GM19324 (cell line): ENCODE measurements at regions not wholly inside any gene's neighbourhood (a gene's known extent, or its start where the extent isn't known, plus 50 kb on each side); places are given as distances from the start of the nearest gene placed in this dataset.
"Not testable (repeated sequence)": the region's sequence is repeated elsewhere in the genome, so short reads cannot be mapped to it uniquely, and the experiment has no call there.

Experiments
- ATAC-seq: cut with Tn5 transposase; IDR thresholded peaks from one replicate; pipeline ENCODE4 v1.9.1; 2021; ENCODE audit warnings: mild to moderate bottlenecking, moderate library complexity; ENCODE audit not compliant: unreplicated experiment, low FRiP score

GRCh38 chr6:74733830-74734620, 471.8 kb downstream of the COL12A1 start:
- ATAC-seq, result no peak

DNA sequence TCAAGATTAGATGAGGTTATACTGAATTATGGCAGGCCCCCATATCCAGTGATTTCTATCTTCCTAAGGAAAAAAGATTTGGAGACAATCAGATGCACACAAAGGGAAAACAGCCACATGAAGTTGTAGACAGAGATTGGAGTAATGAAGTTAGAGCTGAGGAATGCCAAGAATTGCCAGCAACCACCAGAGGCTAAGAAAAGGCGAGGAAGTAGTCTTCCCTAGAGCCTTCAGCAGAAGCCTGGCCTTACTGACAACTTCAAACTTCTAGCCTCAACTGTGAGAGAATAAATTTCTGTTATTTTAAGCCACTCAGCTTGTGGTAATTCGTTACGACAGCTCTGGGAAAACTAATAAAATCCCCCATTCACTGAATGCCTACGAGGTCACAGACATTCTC, 473.9 kb downstream of the COL12A1 start:
- ATAC-seq, result no peak

DNA sequence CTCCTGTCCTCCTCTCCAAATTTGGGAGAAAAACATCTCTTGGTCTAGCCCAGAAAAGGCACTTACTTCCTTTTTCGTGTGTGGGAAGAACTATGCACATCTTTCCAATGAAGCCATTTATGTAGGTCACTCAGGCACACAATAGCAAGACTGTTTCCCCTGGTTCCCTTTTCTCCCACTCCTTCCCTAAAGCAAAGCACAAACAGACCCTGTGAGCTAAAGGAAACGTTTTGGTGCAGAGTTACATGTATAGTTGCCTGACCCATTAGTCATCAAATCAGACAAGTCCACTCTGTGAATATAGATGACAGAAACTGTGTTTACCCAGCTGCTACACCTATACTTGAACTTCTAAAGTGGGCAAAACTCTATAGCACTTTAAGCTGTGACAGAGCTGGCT, 474.6 kb downstream of the COL12A1 start:
- no peak for ATAC-seq

DNA sequence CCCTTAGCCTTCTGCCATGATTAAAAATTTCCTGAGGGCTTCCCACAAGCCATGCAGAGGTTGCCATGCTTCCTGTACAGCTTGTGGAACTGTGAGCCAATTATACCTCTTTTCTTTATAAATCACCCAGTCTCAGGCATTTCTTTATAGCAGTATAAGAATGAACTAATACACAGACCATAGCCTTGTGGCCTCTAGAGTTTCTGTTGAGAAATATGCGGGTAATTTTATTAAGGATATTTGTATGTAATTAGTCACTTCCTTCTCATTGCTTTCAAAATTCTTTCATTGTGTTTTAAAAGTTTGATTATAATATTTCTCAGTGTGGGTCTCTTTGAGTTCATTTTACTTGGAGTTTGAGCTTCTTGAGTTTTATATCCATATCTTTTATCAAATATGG, 484.9 kb downstream of the COL12A1 start:
- ATAC-seq, result no peak

- ATAC-seq, result no peak
These were observed 488.3 kb downstream of the COL12A1 start for GRCh38 chr6:74717591-74717990.

GRCh38 chr6:74715355-74716085, 490.3 kb downstream of the COL12A1 start:
- ATAC-seq, result no peak

- no peak for ATAC-seq
These were observed 491.9 kb downstream of the COL12A1 start for GRCh38 chr6:74713941-74714340.

DNA sequence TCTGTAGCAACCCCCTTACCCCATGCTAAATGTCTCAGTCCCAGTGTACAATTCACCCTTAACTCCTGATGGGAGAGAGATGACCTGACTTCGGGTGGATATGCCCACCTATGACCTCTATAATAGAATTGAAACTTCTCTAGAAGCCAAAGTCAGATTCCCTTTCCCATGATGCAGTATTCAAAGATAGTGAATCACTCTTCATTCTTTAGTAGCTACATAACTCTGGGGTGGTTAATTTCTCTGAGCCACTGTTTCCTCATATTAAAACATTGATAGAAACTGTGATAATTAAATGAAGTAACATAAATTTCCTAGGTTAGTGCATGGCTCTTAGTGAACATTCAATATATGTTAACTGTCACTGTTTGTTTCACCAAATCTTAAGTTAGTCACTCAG, 500.4 kb downstream of the COL12A1 start:
- ATAC-seq, result no peak

DNA sequence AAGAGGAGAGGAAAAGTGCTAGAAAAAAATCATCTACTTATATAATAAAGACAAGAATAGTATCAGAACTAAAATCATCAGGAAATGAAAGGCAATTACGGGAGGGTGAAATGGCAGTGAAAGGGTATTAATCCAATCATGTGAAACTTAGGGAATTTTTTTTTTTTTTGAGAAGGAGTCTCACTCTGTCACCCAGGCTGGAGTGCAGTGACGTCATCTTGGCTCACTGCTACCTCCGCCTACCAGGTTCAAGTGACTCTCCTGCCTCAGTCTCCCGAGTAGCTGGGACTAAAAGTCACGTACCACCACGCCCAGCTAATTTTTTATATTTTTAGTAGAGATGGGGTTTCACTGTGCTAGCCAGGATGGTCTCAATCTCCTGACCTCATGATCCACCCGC, 501.3 kb downstream of the COL12A1 start:
- not testable (repeated sequence) for ATAC-seq

DNA sequence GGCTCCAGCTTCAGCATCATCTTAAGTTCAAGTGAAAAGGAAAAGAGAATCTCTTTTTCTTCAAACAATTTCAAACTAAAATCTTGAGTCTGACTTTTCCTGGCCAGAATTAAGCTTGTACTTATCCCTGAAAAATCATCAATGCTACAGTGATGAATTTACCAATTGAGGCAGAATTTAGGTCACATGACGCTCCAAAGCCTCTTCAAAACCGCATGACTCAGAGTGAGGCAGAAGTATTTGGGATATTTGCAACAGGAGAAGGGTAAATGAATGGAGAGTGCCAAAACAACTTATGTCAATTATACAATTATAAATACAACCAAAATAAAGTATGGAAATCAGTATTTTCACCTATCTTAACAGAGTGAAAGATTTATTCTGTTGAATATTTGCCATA, 515.5 kb downstream of the COL12A1 start:
- no peak for ATAC-seq

DNA sequence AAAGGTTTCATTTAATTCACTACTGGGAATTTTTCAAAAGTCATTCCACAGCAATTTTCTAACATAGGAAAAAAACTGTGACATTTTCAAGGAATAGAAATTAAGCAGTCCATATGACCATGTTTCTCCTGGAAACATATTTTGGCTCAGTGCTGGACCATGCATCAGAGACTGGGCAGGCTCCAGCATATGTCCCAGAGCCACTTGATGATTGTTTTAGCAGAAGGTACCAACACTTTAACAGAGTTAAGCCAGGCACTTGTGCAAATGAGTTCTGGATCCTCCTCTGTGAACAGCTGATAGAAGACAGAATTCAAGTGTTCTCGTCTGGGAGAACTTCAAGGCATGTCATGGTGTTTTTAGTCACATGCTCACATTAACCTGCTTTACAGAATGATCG, 516.3 kb downstream of the COL12A1 start:
- no peak for ATAC-seq

DNA sequence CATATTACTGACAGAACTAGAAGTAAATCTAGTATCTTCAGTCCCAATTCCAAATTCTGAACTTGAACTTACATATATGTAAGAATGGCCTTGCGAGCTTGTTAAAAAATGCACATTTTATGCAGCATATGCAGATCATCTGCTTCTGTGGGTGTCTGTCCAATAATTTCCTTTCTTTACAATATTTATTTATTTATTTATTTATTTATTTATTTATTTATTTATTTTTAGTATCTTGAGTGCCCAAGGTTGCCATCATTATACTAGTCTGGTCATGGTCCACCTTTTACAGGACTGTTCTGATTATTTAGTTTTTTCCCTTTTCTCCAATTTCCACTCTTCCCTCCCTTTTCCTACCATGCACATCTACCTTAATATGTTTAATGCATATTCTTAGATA, 528.4 kb downstream of the COL12A1 start:
- ATAC-seq, result no peak

DNA sequence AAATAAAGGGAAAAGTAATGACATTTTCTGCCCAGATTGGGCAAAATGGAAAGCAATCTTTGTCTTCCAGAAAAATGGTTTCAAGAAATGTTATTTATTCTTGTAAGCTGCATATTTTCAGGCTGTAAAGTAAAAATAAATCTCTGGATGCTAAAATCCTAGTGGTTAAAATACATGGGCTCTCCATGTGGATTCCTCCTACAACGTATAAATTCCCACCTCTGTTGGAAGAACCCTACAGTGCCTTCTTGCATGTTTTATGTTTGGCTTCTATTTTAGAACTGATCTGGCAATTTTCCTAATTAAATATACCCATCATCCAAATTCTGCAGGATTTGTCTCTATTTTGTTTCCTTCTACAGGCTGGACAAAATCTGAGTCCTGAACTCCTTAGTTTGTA, 528.9 kb downstream of the COL12A1 start:
- no peak for ATAC-seq

- ATAC-seq, result no peak
These were observed 531.5 kb downstream of the COL12A1 start for GRCh38 chr6:74674377-74674776.

DNA sequence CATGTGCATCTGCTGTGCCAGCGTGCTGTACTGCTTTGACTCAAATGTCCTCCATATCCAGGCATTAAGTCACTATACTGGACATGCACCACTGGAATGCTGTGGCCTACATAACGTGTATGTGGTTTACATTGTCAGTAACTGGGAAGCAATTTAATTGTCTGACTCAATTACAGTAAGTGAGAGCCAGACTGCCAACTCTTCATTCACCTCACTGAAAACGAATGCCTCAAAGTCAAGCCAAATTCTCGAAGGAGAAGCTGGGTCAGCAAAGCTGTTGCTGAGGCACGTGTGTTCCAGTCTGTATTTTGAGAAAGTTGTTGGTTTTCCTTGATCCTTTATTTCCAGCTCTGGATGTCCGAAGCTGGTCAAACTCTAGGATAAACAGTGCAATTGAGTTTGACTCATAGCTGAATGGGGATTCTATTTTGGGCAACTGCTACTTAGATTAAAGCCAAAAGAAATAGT, 534.3 kb downstream of the COL12A1 start:
- ATAC-seq, result no peak

DNA sequence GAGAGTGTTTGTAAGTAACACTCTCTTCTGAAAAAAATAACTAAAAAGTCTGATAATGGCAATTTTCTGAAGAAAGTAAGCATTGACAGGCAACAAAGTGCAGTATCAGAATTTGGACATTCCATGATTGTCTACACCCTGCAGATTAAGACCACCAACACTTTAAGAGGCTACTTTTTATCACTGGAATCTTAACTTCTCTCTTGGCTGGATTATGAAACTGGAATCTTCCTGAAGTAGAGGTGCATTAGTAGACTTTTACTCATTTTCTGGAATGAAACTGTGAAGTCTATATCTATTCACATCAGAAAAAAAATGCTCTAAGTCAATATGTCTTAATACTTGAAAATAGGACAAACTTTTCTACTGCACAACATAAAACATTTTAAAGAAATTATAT, 547.5 kb downstream of the COL12A1 start:
- ATAC-seq, result no peak

GRCh38 chr6:74657931-74658330, 547.9 kb downstream of the COL12A1 start:
- ATAC-seq, result no peak

GRCh38 chr6:74657011-74657410, 548.8 kb downstream of the COL12A1 start:
- ATAC-seq, result no peak

GRCh38 chr6:74656453-74656852, 549.4 kb downstream of the COL12A1 start:
- no peak for ATAC-seq

DNA sequence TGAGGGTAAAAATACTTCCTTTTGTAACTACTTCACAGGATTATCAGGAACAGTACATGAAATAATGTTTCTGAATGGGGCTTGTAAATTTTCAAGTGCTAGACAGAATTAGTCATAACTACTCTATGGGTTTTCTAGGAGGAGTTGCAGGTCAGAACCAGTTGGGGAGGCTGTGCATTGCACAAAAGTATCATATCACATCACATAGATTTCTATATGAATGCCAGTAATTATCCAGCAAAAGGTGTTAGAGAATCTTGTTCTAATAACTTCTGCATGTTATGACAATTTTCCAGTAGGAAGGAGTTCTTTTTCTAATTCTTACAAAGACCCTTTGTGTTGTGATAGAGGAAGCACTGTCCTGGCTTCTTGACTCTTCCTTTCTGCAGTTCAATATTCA, 551.6 kb downstream of the COL12A1 start:
- no peak for ATAC-seq

- no peak for ATAC-seq
These were observed 553.7 kb downstream of the COL12A1 start for GRCh38 chr6:74651948-74652842.
